ENCODE measurements at regions not wholly inside any gene's neighbourhood (a gene's known extent, or its start where the extent isn't known, plus 50 kb on each side); places are given as distances from the start of the nearest gene placed in this dataset.

DNA sequence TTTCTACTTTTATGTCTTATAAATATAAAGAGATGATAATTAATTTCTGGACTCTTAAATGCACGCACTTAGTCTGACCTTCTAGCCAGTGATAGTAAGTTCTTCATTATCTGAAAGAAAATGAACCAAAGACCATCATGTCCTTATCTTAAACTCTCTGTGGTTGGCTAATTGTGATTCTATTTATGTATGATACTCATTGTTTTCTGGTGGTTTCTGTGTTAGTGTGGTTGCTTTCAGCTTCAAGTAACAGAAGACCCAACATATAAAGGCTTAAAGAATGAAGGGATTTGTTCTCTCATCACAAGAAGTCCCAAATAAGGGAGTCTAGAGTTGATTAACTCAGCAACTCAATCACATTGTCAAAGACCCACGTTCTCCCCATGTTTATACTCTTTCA, 225.2 kb upstream of the TANK start:
- Mint-ChIP-seq H3K36me3 (ENCODE audit: insufficient read depth) (no peaks in the 10 kb centered on the region), H3K4me1 (no peaks in the 10 kb centered on the region), H3K27ac (ENCODE audit: low read depth) (no peak overlapping the region), H3K27me3 (peaks cover 42% of the 10 kb centered on the region), H3K4me3 (no peak overlapping the region), H3K9me3 (no peaks in the 10 kb centered on the region)
- DNase-seq (ENCODE audit: low spot score in 2 of 2) = no peak
- ATAC-seq (replicated peaks; ENCODE audit: extremely low read depth, poor library complexity, severe bottlenecking) = no peak

DNA sequence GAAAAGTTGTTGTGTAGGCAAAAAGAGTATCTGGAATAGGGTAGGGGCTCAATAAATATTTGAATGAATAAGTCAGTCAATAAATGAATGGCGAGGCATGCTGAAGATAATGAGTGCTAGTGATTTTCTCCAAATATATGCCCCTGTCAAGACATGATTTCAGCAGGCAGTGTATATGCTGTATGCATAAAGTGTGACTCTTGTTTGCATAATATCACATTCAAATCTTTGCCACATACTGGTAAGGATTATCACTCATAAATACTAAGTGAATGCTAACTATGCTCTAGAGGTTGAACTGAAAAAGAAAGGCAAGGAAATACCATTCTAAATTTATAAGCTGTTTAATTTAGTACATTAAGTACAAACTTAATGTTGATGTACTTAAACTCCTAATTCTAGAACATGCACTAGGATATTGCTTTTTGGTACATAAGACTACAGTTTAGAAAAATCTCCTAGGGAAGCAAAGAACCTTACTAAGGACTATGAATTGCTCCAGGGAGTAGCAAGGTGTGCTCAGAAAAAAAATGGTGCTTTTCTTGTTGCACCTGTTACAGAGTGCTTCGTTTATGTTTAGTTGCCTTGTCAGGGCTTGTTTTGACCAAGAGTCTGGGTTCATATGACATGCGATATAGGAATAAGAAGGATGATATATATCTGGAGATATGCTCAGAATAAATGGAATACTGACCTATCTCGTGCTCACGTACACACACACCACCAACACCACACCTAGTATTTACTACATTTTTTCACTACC, 224.0 kb upstream of the TANK start:
- Mint-ChIP-seq H3K4me3 (no peak overlapping the region), H3K27me3 (peaks cover 30% of the 10 kb centered on the region), H3K27ac (ENCODE audit: low read depth) (no peak overlapping the region), H3K4me1 (peaks cover 8% of the 10 kb centered on the region), H3K36me3 (ENCODE audit: insufficient read depth) (no peaks in the 10 kb centered on the region), H3K9me3 (no peaks in the 10 kb centered on the region)
- ATAC-seq (replicated peaks; ENCODE audit: extremely low read depth, poor library complexity, severe bottlenecking) (no peak), DNase-seq (ENCODE audit: low spot score in 2 of 2) (no peak)

DNA sequence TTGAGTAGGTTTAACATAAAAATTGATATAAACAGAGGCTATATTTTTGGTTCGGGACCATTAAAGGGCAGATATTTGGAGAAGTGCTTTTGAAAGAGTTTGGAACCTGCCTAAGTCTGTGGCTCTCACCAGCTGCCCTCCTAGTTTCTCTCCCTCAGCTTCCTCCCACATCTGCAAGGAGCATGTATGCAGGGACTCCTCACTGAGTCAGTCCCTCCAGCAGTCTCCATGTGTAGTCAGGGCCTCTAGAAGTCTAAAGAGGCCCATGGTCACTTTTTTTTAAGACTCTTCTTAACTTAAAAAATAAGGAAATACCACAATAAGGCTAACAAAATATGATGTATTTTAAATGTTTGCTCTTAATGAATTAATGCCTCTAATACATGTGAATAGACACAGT, 220.0 kb upstream of the TANK start:
- peaks cover 9% of the 10 kb centered on the region for H3K4me1 Mint-ChIP-seq
- H3K9me3 Mint-ChIP-seq = no peaks in the 10 kb centered on the region
- H3K4me3 Mint-ChIP-seq = no peak overlapping the region
- H3K27me3 Mint-ChIP-seq = peaks cover 33% of the 10 kb centered on the region
- no peak overlapping the region for H3K27ac Mint-ChIP-seq (ENCODE audit: low read depth)
- ATAC-seq (replicated peaks; ENCODE audit: extremely low read depth, poor library complexity, severe bottlenecking) (no peak), DNase-seq (ENCODE audit: low spot score in 2 of 2) (no peak)
- no peaks in the 10 kb centered on the region for H3K36me3 Mint-ChIP-seq (ENCODE audit: insufficient read depth)

DNA sequence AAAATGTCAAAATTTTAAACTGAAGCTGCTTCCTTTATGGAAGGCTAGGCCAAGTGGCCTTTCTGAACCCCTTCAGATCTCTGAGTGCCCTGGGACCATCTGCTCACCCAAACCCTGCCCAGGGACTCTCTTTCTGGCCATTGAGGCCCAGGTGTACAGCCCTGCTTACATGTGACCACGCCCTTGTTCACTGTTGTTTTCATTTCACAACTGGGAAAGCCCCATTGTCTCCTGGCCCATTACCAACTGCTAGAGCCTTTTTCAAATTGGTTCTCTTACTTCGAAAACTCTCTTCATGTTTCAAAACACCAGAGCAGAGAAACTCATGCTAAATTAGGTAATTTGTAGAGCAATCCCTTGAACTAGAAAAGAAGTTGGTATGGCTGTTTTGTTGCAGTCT, 219.5 kb upstream of the TANK start:
- Mint-ChIP-seq H3K4me1 (peaks cover 9% of the 10 kb centered on the region), H3K4me3 (no peak overlapping the region), H3K36me3 (ENCODE audit: insufficient read depth) (no peaks in the 10 kb centered on the region), H3K27ac (ENCODE audit: low read depth) (no peak overlapping the region), H3K27me3 (peaks cover 33% of the 10 kb centered on the region), H3K9me3 (no peaks in the 10 kb centered on the region)
- no peak for DNase-seq (ENCODE audit: low spot score in 2 of 2)
- no peak for ATAC-seq (replicated peaks; ENCODE audit: extremely low read depth, poor library complexity, severe bottlenecking)

DNA sequence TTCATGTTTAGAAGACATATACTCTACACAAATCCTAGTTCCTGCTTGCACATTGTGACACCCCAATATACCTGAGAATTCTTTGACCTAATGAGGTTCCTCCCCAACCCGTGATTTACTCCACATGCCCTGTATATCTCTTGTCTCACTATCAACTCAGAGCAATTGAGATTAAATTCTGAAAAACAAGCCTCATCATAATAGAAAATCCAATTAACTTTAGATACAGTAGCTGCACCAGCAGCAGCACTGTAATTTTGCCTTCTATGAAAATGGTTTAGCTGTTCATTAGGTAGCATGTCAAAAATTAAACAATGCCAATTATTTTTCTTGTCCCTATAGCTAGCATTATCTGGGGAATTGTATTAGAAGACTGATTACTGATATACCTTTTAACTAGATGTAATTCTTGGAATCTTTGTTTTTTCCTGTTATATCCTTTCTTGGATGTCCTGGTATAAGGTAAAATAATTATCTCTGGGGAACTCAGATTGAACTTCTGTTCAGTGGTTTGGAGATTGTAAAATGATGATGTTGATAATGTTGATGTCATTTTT, 218.9 kb upstream of the TANK start:
- no peak overlapping the region for H3K27ac Mint-ChIP-seq (ENCODE audit: low read depth)
- ATAC-seq (replicated peaks; ENCODE audit: extremely low read depth, poor library complexity, severe bottlenecking) (no peak), DNase-seq (ENCODE audit: low spot score in 2 of 2) (no peak)
- no peaks in the 10 kb centered on the region for H3K9me3 Mint-ChIP-seq
- peaks cover 29% of the 10 kb centered on the region for H3K27me3 Mint-ChIP-seq
- H3K4me1 Mint-ChIP-seq = peaks cover 9% of the 10 kb centered on the region
- no peak overlapping the region for H3K4me3 Mint-ChIP-seq
- no peaks in the 10 kb centered on the region for H3K36me3 Mint-ChIP-seq (ENCODE audit: insufficient read depth)

DNA sequence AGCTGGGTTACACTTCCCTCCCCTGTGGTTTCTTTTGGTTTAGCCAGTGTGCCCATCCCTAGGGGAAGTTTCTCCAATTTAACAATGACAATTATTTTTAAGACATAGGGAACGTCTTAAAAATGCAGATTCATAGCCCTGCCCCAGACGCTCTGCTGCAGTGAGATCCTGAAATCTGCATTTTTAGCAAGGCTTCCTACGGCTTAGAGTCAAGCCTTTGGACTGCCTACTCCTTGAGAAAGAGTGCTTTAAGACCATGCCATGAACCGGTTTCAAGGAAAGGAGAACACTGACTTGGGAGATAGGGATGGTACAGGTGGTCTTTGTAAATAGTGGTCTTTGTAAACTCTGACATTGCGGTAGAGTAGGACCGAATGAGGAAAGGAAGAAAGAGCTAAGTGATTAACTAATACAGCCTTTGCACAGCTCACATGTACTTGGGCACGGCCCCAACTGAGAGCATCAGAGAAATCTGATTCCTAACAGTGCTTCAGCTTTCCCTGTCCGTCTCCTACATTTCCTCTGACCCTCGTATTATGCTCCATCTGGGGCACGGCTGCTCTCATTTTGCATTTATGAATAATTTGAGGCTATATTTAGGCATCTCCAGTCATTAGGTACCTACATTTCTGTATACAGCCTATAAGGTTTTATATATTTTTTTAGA, 217.6 kb upstream of the TANK start:
- no peak for ATAC-seq (replicated peaks; ENCODE audit: extremely low read depth, poor library complexity, severe bottlenecking)
- H3K4me3 Mint-ChIP-seq = no peak overlapping the region
- no peaks in the 10 kb centered on the region for H3K36me3 Mint-ChIP-seq (ENCODE audit: insufficient read depth)
- no peak overlapping the region for H3K27ac Mint-ChIP-seq (ENCODE audit: low read depth)
- no peak for DNase-seq (ENCODE audit: low spot score in 2 of 2)
- peaks cover 29% of the 10 kb centered on the region for H3K27me3 Mint-ChIP-seq
- H3K4me1 Mint-ChIP-seq = peaks cover 9% of the 10 kb centered on the region
- no peaks in the 10 kb centered on the region for H3K9me3 Mint-ChIP-seq

DNA sequence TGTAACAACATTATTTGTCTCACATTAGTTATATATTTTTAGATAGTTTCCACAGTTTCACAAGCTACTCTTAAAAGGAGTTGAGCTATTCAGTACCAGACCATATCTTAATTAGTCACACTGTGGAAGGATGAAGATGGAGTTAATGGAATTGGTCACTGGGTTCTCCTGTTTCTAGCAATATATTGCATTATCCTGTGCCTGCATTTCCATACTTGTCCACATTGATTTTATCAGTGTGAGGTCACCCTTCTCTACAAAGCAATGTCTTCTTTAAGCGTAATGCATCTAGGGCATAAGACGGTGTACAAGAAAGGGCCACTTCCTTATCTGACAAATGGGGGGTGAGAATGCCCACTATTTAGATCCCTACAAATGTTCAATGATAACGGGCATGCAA, 216.8 kb upstream of the TANK start:
- Mint-ChIP-seq H3K27me3 (peaks cover 36% of the 10 kb centered on the region), H3K4me1 (peaks cover 9% of the 10 kb centered on the region), H3K27ac (ENCODE audit: low read depth) (no peak overlapping the region), H3K9me3 (no peaks in the 10 kb centered on the region), H3K4me3 (no peak overlapping the region), H3K36me3 (ENCODE audit: insufficient read depth) (no peaks in the 10 kb centered on the region)
- DNase-seq (ENCODE audit: low spot score in 2 of 2) (no peak), ATAC-seq (replicated peaks; ENCODE audit: extremely low read depth, poor library complexity, severe bottlenecking) (no peak)

DNA sequence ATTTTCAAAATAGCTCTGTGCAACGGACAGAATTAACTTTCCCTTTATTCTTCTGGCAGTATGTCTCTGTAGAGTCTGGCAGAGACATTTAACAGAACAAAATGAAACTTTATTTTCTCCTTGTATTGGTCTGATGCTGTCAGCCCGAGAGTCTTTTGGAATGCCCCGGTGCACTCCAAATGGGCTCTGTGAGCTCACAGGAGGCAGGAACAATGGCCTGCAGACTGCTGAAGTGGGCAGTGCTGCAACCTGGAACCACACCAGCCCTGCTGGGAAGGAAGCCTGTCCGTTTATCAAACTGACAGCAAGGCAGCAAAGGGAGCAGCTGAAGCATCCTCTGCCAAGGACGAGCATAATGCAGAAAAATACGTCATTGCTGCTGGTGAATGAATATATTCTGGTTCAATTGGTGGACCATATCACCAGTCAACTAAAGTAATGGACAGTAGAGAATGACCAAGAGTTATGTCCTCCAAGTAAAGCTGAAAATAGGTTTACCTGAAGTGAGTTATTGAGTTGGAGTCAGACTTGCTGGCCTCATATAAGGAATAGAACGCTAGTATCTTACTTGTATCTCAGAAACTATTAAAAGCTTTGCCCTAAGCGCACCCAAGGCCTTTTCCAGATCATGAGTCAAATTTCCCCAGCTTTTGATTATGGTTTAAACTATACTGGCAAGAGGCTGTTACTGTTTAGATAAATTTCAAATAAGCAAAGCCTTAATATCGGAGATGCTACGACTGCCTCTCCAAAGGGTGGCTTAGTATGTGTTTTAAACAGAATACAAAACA, 207.6 kb upstream of the TANK start:
- Mint-ChIP-seq H3K4me3 (no peak overlapping the region), H3K4me1 (no peaks in the 10 kb centered on the region), H3K36me3 (ENCODE audit: insufficient read depth) (no peaks in the 10 kb centered on the region), H3K9me3 (no peaks in the 10 kb centered on the region), H3K27ac (ENCODE audit: low read depth) (no peak overlapping the region), H3K27me3 (peaks cover 45% of the 10 kb centered on the region)
- DNase-seq (ENCODE audit: low spot score in 2 of 2) = no peak
- ATAC-seq (replicated peaks; ENCODE audit: extremely low read depth, poor library complexity, severe bottlenecking) = no peak

DNA sequence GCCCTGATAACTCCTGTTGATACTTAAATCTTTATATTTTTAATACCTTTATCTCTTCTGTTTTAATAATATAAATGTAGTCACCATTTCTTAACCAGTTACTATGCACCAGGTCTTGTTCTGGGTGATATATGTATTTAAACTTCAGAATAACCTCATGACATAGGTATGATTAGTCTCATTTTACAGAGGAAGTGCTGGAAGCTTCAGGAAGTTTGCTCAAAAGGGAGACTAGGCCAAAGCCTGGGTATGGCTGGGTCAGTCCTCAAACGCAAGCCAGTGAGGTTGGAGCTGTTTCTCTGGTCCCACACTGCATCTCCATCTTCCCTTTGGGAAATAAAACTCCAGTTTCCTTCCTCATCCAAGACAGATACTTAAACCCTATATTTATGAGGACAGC, 204.7 kb upstream of the TANK start:
- no peak for ATAC-seq (replicated peaks; ENCODE audit: extremely low read depth, poor library complexity, severe bottlenecking)
- Mint-ChIP-seq H3K27ac (ENCODE audit: low read depth) (no peak overlapping the region), H3K36me3 (ENCODE audit: insufficient read depth) (no peaks in the 10 kb centered on the region)

DNA sequence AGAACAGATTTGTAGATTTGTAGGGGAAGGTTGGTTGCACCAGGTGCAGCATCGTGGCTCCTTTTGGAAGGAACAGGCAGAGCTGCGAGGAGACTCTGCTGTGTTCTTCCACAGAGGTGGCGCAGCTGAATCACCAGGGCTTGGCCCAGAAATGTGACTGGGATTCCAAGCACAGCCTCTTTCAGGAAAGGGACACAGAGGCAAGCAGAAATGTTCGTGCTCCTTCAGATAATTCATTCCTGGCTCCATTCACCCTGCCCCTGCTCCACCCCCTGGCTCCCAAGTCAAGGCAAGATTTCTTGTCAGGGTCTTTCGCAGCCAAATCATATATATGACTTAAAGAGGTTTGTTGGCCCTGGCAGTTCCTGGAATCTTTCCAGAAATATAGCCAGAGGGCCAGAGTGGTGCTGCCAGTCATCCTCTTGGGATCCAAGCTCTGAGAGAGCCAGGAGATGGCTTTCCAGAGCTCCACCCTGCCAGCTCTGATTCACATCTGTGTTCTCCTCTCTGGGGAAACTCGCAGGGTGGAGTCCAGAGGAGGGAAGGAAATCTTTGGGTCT, 203.9 kb upstream of the TANK start:
- no peaks in the 10 kb centered on the region for H3K4me1 Mint-ChIP-seq
- H3K27me3 Mint-ChIP-seq = peaks cover 36% of the 10 kb centered on the region
- ATAC-seq (replicated peaks; ENCODE audit: extremely low read depth, poor library complexity, severe bottlenecking) = no peak
- H3K36me3 Mint-ChIP-seq (ENCODE audit: insufficient read depth) = no peaks in the 10 kb centered on the region
- no peak for DNase-seq (ENCODE audit: low spot score in 2 of 2)
- H3K9me3 Mint-ChIP-seq = no peaks in the 10 kb centered on the region
- no peak overlapping the region for H3K27ac Mint-ChIP-seq (ENCODE audit: low read depth)
- H3K4me3 Mint-ChIP-seq = no peak overlapping the region

More for the DNA sequence above, 204.7 kb upstream of the TANK start:
- no peaks in the 10 kb centered on the region for H3K9me3 Mint-ChIP-seq
- DNase-seq (ENCODE audit: low spot score in 2 of 2) = no peak
- peaks cover 36% of the 10 kb centered on the region for H3K27me3 Mint-ChIP-seq
- no peak overlapping the region for H3K4me3 Mint-ChIP-seq
- no peaks in the 10 kb centered on the region for H3K4me1 Mint-ChIP-seq

DNA sequence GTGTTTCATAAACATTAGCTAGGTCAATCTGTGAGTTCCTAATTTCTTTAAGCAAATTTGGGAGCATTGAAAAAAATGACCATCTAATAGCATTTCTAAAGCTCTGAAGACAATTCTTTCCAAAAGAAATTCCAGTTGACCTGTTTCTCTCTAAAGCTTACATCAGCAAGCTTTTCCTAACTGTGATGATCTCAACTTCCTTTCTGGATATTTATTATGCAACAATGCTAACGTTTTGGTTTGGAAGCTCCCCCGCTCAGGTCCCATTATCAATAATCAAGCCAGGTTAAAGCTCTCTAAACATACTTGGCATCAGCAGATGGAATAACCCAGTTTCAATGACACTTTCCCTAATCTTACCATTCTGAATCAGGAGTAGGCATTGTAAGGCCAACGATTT, 196.3 kb upstream of the TANK start:
- Mint-ChIP-seq H3K9me3 (no peaks in the 10 kb centered on the region), H3K4me3 (no peak overlapping the region), H3K4me1 (no peaks in the 10 kb centered on the region), H3K36me3 (ENCODE audit: insufficient read depth) (no peaks in the 10 kb centered on the region), H3K27ac (ENCODE audit: low read depth) (no peak overlapping the region), H3K27me3 (peaks cover 15% of the 10 kb centered on the region)
- ATAC-seq (replicated peaks; ENCODE audit: extremely low read depth, poor library complexity, severe bottlenecking) (no peak), DNase-seq (ENCODE audit: low spot score in 2 of 2) (no peak)

DNA sequence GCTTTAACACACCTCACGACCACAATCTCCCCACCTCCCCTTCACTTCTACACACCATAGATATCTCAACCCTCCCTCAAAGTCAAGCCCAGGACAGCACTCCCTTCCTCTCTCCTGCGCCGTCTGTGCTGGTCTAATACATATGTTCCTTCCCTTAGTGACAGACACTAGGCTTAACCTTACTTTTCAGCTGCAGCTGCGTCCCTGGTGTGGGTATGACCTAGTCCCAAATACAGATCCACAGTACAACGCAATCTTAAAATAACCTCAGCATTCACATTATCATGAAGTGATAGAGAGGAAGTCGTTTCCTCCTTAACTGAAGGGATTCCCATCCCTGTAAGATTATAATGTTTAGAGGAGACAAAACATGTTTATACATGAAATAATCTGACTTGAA, 192.7 kb upstream of the TANK start:
- ATAC-seq (replicated peaks; ENCODE audit: extremely low read depth, poor library complexity, severe bottlenecking) = no peak

More for the DNA sequence above, 192.7 kb upstream of the TANK start:
- Mint-ChIP-seq H3K27ac (ENCODE audit: low read depth) (no peak overlapping the region), H3K27me3 (peaks cover 15% of the 10 kb centered on the region), H3K9me3 (no peaks in the 10 kb centered on the region), H3K36me3 (ENCODE audit: insufficient read depth) (no peaks in the 10 kb centered on the region), H3K4me1 (no peaks in the 10 kb centered on the region), H3K4me3 (no peak overlapping the region)
- DNase-seq (ENCODE audit: low spot score in 2 of 2) = no peak
